Panc1 (cell line): ENCODE measurements at regions not wholly inside any gene's neighbourhood (a gene's known extent, or its start where the extent isn't known, plus 50 kb on each side); places are given as distances from the start of the nearest gene placed in this dataset.

Experiments
- ATAC-seq: fragments of 200-7000 bp; cut with Tn5 transposase; 2 replicates; pipeline ENCODE4 v1.9.1; 2020; ENCODE audit warnings: mild to moderate bottlenecking, moderate library complexity
- BruUV-seq: library from RNA; stranded (reverse); fragments of 400-500 nt; replicated peaks from 2 replicates; lab custom pipeline; 2021; lab: Mats Ljungman, UMichigan
- CTCF ChIA-PET: fragments of 300-600 bp; sonication (Branson Sonifier 250); formaldehyde crosslinking; loops from one replicate; lab custom pipeline; 2022; ENCODE audit warnings: antibody characterized with exemption; lab: Charles Lee
- POLR2A ChIA-PET: fragments of 300-600 bp; sonication (Branson Sonifier 250); formaldehyde crosslinking; loops from one replicate; lab custom pipeline; 2022; ENCODE audit warnings: antibody characterized with exemption; lab: Charles Lee
- DNase-seq: peaks from one replicate; pipeline ENCODE4 v3.0.0-alpha.2; 2010; ENCODE audit warnings: low read depth, low spot score
- H3K27ac ChIP-seq: 2 replicates; pipeline ENCODE4 v1.5.1; 2011; ENCODE audit warnings: mild to moderate bottlenecking, low read length, inconsistent platforms
- H3K27me3 ChIP-seq: fragments of 200-500 bp; sonication (Bioruptor generic); 2 replicates; pipeline ENCODE4 v1.6.0; 2014; ENCODE audit warnings: low read length, inconsistent platforms; ENCODE audit not compliant: control insufficient read depth, insufficient read depth
- H3K36me3 ChIP-seq: fragments of 200-500 bp; sonication (Bioruptor generic); 2 replicates; pipeline ENCODE4 v1.5.1; 2014; ENCODE audit warnings: inconsistent platforms, mild to moderate bottlenecking, low read length, moderate library complexity; ENCODE audit not compliant: control insufficient read depth, insufficient read depth
- H3K4me1 ChIP-seq: 2 replicates; pipeline ENCODE4 v1.5.1; 2011; ENCODE audit warnings: inconsistent platforms, mild to moderate bottlenecking, low read length, moderate library complexity; ENCODE audit not compliant: control insufficient read depth, insufficient read depth
- H3K4me3 ChIP-seq, 2 experiments: 2 replicates each; pipeline ENCODE4 v1.5.1; 2011 to 2012; ENCODE audit warnings: low read depth in 2 of 2, low read length in 2 of 2, mild to moderate bottlenecking in 2 of 2, inconsistent platforms in 1 of 2, moderate library complexity in 1 of 2
- H3K9me3 ChIP-seq: fragments of 200-500 bp; sonication (Bioruptor generic); 2 replicates; pipeline ENCODE4 v1.5.1; 2014; ENCODE audit warnings: low read depth, mild to moderate bottlenecking, inconsistent platforms, low read length, moderate library complexity; ENCODE audit not compliant: control insufficient read depth, insufficient read depth
- POLR2AphosphoS5 ChIP-seq: IDR thresholded peaks from 2 replicates; pipeline ENCODE4 v1.6.1; 2012; ENCODE audit warnings: mild to moderate bottlenecking, low read depth, low read length, moderate library complexity
- SIN3A ChIP-seq: IDR thresholded peaks from 2 replicates; pipeline ENCODE4 v1.6.1; 2012; ENCODE audit warnings: low read depth, mild to moderate bottlenecking, low read length, moderate library complexity, borderline replicate concordance; ENCODE audit not compliant: insufficient read depth
- TCF7L2 ChIP-seq: IDR thresholded peaks from 2 replicates; pipeline ENCODE4 v1.6.1; 2011; ENCODE audit warnings: mild to moderate bottlenecking, low read depth, low read length, inconsistent platforms
- in situ Hi-C: cut with HindIII; loops from 2 replicates; pipeline ENCODE4 v1.10.0; 2016; ENCODE audit warnings: low sequenced_read_pairs, low pct_unique_long_range_greater_than_20kb
- intact Hi-C: fragments of 100-400 bp; cut with micrococcal nuclease; formaldehyde crosslinking; loops from one replicate; pipeline ENCODE4 v1.10.0; 2022; ENCODE audit not compliant: unreplicated experiment
- TF ChIP-seq, protein P1 (sequence below): fragments of 450-650 bp; IDR thresholded peaks from 2 replicates; pipeline ENCODE4 v1.5.1; 2017; ENCODE audit warnings: mild to moderate bottlenecking
- TF ChIP-seq, protein P2 (sequence below), 2 experiments: IDR thresholded peaks; 2 replicates each; pipeline ENCODE4 v1.6.1; 2011 to 2012; ENCODE audit warnings: low read depth in 2 of 2, control low read depth in 1 of 2, low read length in 1 of 2, mild to moderate bottlenecking in 1 of 2, moderate library complexity in 1 of 2; ENCODE audit not compliant: insufficient read depth in 1 of 2

DNA sequence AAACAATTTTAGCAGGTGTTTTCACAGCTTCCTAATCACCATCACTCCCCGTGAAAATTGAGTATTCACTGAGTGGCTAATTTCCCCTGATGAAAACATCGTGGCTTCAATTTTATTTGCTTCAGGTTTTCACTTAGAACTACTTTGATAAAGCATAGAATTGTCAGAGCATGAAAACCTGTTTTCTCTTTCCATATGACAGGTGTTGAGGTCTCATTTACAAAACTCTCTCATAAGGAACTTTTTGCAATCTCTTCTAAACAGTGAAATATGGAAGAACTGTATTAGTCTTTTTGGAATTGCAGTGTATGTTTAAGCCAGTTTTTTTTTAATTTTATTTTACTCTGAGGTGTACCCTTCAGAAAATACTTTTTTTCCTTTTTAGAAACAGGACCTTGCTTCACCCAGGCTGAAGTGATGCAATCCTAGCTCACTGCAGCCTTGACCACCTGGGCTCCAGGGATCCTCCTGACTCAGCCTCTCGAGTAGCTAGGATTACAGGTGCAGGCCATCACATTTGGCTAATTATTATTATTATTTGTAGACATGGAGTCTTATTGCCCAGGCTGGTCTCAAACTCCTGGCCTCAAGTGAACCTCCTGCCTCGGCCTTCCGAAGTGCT, 111.2 kb upstream of the RAPGEF2 start:
- CTCF ChIA-PET: no interaction called here
- Histone ChIP-seq H3K9me3 (no peaks in the 10 kb centered on the region), H3K27me3 (no peaks in the 10 kb centered on the region), H3K4me1 (no peaks in the 10 kb centered on the region; the same call in 1 of the 2 replicates), H3K36me3 (no peaks in the 10 kb centered on the region), H3K27ac (no peak overlapping the region), H3K4me3 (no peak overlapping the region)
- in situ Hi-C loops (no loop called here), intact Hi-C loops (no loop called here)
- ATAC-seq (no peak), DNase-seq (no peak)
- no TSS peak for BruUV-seq
- TF ChIP-seq POLR2AphosphoS5: no peak
- no peak for TF ChIP-seq SIN3A
- POLR2A ChIA-PET: no interaction called here

DNA sequence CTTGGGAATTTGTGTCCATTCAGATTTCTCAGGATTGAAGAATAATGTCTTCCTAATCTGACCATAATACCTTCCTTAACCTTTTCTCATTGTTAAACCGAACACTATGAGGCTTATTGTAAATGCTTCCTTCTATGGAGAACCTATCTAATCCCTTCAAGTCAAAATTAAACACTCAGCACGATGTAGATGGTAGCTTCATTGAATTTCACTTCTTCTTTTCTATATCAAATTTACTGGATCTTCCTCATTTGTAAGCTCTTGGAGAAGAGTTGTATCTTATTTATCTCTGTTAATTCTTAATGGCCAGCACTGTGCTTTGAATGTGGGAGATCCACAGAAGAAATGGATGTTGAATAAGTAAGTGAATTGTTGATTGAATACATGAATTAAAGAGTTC, 109.0 kb upstream of the RAPGEF2 start:
- intact Hi-C loops: no loop called here
- ChIA-PET CTCF (no interaction called here), POLR2A (no interaction called here)
- TF ChIP-seq, protein P1, sequence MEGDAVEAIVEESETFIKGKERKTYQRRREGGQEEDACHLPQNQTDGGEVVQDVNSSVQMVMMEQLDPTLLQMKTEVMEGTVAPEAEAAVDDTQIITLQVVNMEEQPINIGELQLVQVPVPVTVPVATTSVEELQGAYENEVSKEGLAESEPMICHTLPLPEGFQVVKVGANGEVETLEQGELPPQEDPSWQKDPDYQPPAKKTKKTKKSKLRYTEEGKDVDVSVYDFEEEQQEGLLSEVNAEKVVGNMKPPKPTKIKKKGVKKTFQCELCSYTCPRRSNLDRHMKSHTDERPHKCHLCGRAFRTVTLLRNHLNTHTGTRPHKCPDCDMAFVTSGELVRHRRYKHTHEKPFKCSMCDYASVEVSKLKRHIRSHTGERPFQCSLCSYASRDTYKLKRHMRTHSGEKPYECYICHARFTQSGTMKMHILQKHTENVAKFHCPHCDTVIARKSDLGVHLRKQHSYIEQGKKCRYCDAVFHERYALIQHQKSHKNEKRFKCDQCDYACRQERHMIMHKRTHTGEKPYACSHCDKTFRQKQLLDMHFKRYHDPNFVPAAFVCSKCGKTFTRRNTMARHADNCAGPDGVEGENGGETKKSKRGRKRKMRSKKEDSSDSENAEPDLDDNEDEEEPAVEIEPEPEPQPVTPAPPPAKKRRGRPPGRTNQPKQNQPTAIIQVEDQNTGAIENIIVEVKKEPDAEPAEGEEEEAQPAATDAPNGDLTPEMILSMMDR: no peak
- TF ChIP-seq, protein P2, sequence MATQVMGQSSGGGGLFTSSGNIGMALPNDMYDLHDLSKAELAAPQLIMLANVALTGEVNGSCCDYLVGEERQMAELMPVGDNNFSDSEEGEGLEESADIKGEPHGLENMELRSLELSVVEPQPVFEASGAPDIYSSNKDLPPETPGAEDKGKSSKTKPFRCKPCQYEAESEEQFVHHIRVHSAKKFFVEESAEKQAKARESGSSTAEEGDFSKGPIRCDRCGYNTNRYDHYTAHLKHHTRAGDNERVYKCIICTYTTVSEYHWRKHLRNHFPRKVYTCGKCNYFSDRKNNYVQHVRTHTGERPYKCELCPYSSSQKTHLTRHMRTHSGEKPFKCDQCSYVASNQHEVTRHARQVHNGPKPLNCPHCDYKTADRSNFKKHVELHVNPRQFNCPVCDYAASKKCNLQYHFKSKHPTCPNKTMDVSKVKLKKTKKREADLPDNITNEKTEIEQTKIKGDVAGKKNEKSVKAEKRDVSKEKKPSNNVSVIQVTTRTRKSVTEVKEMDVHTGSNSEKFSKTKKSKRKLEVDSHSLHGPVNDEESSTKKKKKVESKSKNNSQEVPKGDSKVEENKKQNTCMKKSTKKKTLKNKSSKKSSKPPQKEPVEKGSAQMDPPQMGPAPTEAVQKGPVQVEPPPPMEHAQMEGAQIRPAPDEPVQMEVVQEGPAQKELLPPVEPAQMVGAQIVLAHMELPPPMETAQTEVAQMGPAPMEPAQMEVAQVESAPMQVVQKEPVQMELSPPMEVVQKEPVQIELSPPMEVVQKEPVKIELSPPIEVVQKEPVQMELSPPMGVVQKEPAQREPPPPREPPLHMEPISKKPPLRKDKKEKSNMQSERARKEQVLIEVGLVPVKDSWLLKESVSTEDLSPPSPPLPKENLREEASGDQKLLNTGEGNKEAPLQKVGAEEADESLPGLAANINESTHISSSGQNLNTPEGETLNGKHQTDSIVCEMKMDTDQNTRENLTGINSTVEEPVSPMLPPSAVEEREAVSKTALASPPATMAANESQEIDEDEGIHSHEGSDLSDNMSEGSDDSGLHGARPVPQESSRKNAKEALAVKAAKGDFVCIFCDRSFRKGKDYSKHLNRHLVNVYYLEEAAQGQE (IDR thresholded peaks at IDR 0.05; ENCODE audit: insufficient read depth in 1 of 2, low read depth in 2 of 2, low read length in 1 of 2): no peak
- TF ChIP-seq TCF7L2 (no peak), POLR2AphosphoS5 (no peak), SIN3A (no peak)
- DNase-seq: no peak
- BruUV-seq: no TSS peak
- ATAC-seq: no peak
- Histone ChIP-seq H3K4me1 (no peaks in the 10 kb centered on the region; the same call in 1 of the 2 replicates), H3K36me3 (no peaks in the 10 kb centered on the region), H3K9me3 (no peaks in the 10 kb centered on the region), H3K4me3 (no peak overlapping the region), H3K27ac (no peak overlapping the region), H3K27me3 (no peaks in the 10 kb centered on the region)
- in situ Hi-C loops: no loop called here

DNA sequence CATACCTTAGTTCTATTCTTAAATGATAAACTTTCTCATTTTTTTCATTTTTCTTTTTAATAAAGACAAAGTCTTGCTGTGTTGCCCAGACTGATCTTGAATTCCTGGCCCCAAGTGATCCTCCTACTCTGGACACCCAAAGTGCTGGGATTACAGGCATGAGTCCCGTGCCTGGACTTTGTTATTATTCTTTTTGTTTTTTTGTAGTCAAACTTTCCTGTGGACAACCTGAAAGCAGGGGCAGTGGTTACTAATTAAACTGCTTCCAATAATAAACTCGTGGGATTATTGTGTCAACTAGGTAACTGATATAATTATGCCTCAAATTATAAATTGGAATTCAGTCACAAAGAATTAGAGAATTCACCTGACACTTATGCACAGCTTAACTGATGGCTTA, 107.8 kb upstream of the RAPGEF2 start:
- ChIA-PET CTCF (no interaction called here), POLR2A (no interaction called here)
- intact Hi-C loops: no loop called here
- BruUV-seq: no TSS peak
- no peak overlapping the region for H3K27ac ChIP-seq
- TF ChIP-seq SIN3A (no peak), TCF7L2 (no peak)
- TF ChIP-seq, protein P2 (IDR thresholded peaks at IDR 0.05; ENCODE audit: insufficient read depth in 1 of 2, low read depth in 2 of 2, low read length in 1 of 2): no peak
- TF ChIP-seq, protein P1: no peak
- no peak overlapping the region for H3K4me3 ChIP-seq
- no peaks in the 10 kb centered on the region; the same call in 1 of the 2 replicates for H3K4me1 ChIP-seq
- H3K9me3 ChIP-seq: no peaks in the 10 kb centered on the region
- ATAC-seq (no peak), DNase-seq (no peak)
- no peaks in the 10 kb centered on the region for H3K36me3 ChIP-seq
- H3K27me3 ChIP-seq: no peaks in the 10 kb centered on the region
- in situ Hi-C loops: no loop called here
